DND-41 (cell line): ENCODE measurements at regions not wholly inside any gene's neighbourhood (a gene's known extent, or its start where the extent isn't known, plus 50 kb on each side); places are given as distances from the start of the nearest gene placed in this dataset.

Source experiments
- ATAC-seq: fragments of 200-7000 bp; cut with Tn5 transposase; 3 replicates; pipeline ENCODE4 v1.9.1; 2021; ENCODE audit warnings: low read depth; ENCODE audit not compliant: insufficient read depth
- DNase-seq: peaks from one replicate; pipeline ENCODE4 v3.0.0-alpha.2; 2020
- H2AFZ ChIP-seq: 2 replicates; pipeline ENCODE4 v1.6.0; 2012; ENCODE audit warnings: low read depth, low read length
- H3K27ac ChIP-seq: 2 replicates; pipeline ENCODE4 v1.5.1; 2012; ENCODE audit warnings: low read length, inconsistent platforms
- H3K27me3 ChIP-seq: fragments of 200-600 bp; sonication (generic); 2 replicates; pipeline ENCODE4 v1.6.0; 2012; ENCODE audit warnings: low read length, mild to moderate bottlenecking, inconsistent platforms; ENCODE audit not compliant: insufficient read depth, poor library complexity
- H3K36me3 ChIP-seq: 2 replicates; pipeline ENCODE4 v1.5.1; 2012; ENCODE audit warnings: low read length, inconsistent platforms; ENCODE audit not compliant: insufficient read depth
- H3K4me1 ChIP-seq: 2 replicates; pipeline ENCODE4 v1.5.1; 2012; ENCODE audit warnings: mild to moderate bottlenecking, low read length; ENCODE audit not compliant: insufficient read depth
- H3K4me2 ChIP-seq: 2 replicates; pipeline ENCODE4 v1.6.0; 2012; ENCODE audit warnings: mild to moderate bottlenecking, moderate library complexity, low read length, inconsistent platforms; ENCODE audit not compliant: insufficient read depth
- H3K4me3 ChIP-seq, 2 experiments: fragments of 200-600 bp in 1 of 2; shearing (Covaris generic) in 1 of 2; 2 replicates each; pipeline ENCODE4 v1.5.1; 2012 to 2016; ENCODE audit warnings: inconsistent platforms in 2 of 2, low read length in 2 of 2, mild to moderate bottlenecking in 2 of 2, low read depth in 1 of 2, moderate library complexity in 1 of 2
- H3K79me2 ChIP-seq: 2 replicates; pipeline ENCODE4 v1.6.0; 2012; ENCODE audit warnings: low read length, inconsistent platforms; ENCODE audit not compliant: insufficient read depth
- H3K9ac ChIP-seq: 2 replicates; pipeline ENCODE4 v1.6.0; 2012; ENCODE audit warnings: low read depth, mild to moderate bottlenecking, inconsistent platforms, low read length, moderate library complexity
- H3K9me3 ChIP-seq: 2 replicates; pipeline ENCODE4 v1.5.1; 2012; ENCODE audit warnings: low read length, moderate library complexity, mild to moderate bottlenecking, inconsistent platforms; ENCODE audit not compliant: insufficient read depth, severe bottlenecking
- H4K20me1 ChIP-seq: 2 replicates; pipeline ENCODE4 v1.6.0; 2012; ENCODE audit warnings: low read length; ENCODE audit not compliant: insufficient read depth
- CTCF ChIP-seq: IDR thresholded peaks from 2 replicates; pipeline ENCODE4 v1.5.1; 2012; ENCODE audit warnings: borderline replicate concordance, low read length, moderate library complexity, mild to moderate bottlenecking; ENCODE audit not compliant: poor library complexity, severe bottlenecking; ENCODE audit errors: extremely low read depth
- EZH2 ChIP-seq: IDR thresholded peaks from 3 replicates; pipeline ENCODE4 v1.6.1; 2012; ENCODE audit warnings: borderline replicate concordance, low read depth, mild to moderate bottlenecking, moderate library complexity, low read length, inconsistent platforms; ENCODE audit not compliant: severe bottlenecking

GRCh38 chr7:156516791-156517378, 123.7 kb upstream of the RNF32 start:
- Histone ChIP-seq H3K9ac (no peak overlapping the region), H3K27ac (no peak overlapping the region), H4K20me1 (no peaks in the 10 kb centered on the region), H3K79me2 (no peaks in the 10 kb centered on the region), H3K4me2 (no peak overlapping the region), H3K36me3 (no peaks in the 10 kb centered on the region), H2AFZ (no peak overlapping the region), H3K27me3 (peaks cover 5% of the 10 kb centered on the region), H3K4me3 (no peak overlapping the region), H3K4me1 (no peaks in the 10 kb centered on the region), H3K9me3 (no peaks in the 10 kb centered on the region)
- DNase-seq (no peak), ATAC-seq (no peak)
- TF ChIP-seq EZH2: no peak

GRCh38 chr7:156515911-156516790, 124.4 kb upstream of the RNF32 start:
- H3K79me2 ChIP-seq: no peaks in the 10 kb centered on the region
- no peak overlapping the region for H3K4me2 ChIP-seq
- H2AFZ ChIP-seq: no peak overlapping the region

GRCh38 chr7:156514851-156515250, 125.7 kb upstream of the RNF32 start:
- no peak overlapping the region for H3K4me2 ChIP-seq
- H2AFZ ChIP-seq: no peak overlapping the region
- no peak for ATAC-seq

More at GRCh38 chr7:156515911-156516790, 124.4 kb upstream of the RNF32 start:
- no peaks in the 10 kb centered on the region for H3K36me3 ChIP-seq
- no peaks in the 10 kb centered on the region for H3K4me1 ChIP-seq
- H3K27ac ChIP-seq: no peak overlapping the region
- TF ChIP-seq CTCF (no peak), EZH2 (no peak)
- no peak overlapping the region for H3K4me3 ChIP-seq
- no peak overlapping the region for H3K9ac ChIP-seq
- H3K9me3 ChIP-seq: no peaks in the 10 kb centered on the region
- peaks cover 5% of the 10 kb centered on the region for H3K27me3 ChIP-seq
- H4K20me1 ChIP-seq: no peaks in the 10 kb centered on the region
- DNase-seq: no peak
- no peak for ATAC-seq

More at GRCh38 chr7:156514851-156515250, 125.7 kb upstream of the RNF32 start:
- Histone ChIP-seq H3K4me3 (no peak overlapping the region), H3K27ac (no peak overlapping the region), H3K27me3 (no peaks in the 10 kb centered on the region), H3K4me1 (no peaks in the 10 kb centered on the region), H3K36me3 (no peaks in the 10 kb centered on the region), H3K9ac (no peak overlapping the region), H3K9me3 (peaks cover 4% of the 10 kb centered on the region), H3K79me2 (no peaks in the 10 kb centered on the region), H4K20me1 (no peaks in the 10 kb centered on the region)
- DNase-seq: no peak
- TF ChIP-seq EZH2: no peak
- no peak for TF ChIP-seq CTCF
